Endothelial cell of umbilical vein (primary cell): ENCODE measurements at regions not wholly inside any gene's neighbourhood (a gene's known extent, or its start where the extent isn't known, plus 50 kb on each side); places are given as distances from the start of the nearest gene placed in this dataset.

Experiments used
- CTCF ChIP-seq, 2 donors: IDR thresholded peaks; 1 replicate in 1 of 2; 2 replicates in 1 of 2; pipeline ENCODE4 v1.5.1; 2011; ENCODE audit warnings: low read length in 2 of 2, mild to moderate bottlenecking in 2 of 2, moderate library complexity in 2 of 2, control low read depth in 1 of 2, inconsistent platforms in 1 of 2, low read depth in 1 of 2; ENCODE audit not compliant: insufficient read depth in 1 of 2; ENCODE audit errors: extremely low read depth in 1 of 2
- EZH2 ChIP-seq: IDR thresholded peaks from 2 replicates; pipeline ENCODE4 v1.6.1; 2012; ENCODE audit warnings: borderline replicate concordance, low read depth, mild to moderate bottlenecking, moderate library complexity, low read length, inconsistent platforms; ENCODE audit not compliant: severe bottlenecking
- FOS ChIP-seq: IDR thresholded peaks from 2 replicates; pipeline ENCODE4 v1.6.1; 2011; ENCODE audit warnings: mild to moderate bottlenecking, low read length, moderate library complexity, borderline replicate concordance; ENCODE audit not compliant: insufficient read depth
- GATA2 ChIP-seq: IDR thresholded peaks from 2 replicates; pipeline ENCODE4 v1.7.0; 2011; ENCODE audit warnings: low read depth, mild to moderate bottlenecking, moderate library complexity, mixed read lengths, low read length; ENCODE audit not compliant: insufficient read length, insufficient read depth
- MAX ChIP-seq: IDR thresholded peaks from 2 replicates; pipeline ENCODE4 v1.6.1; 2011; ENCODE audit not compliant: insufficient read depth, insufficient read length
- POLR2A ChIP-seq: IDR thresholded peaks from 2 replicates; pipeline ENCODE4 v1.6.1; 2012; ENCODE audit warnings: low read depth, mild to moderate bottlenecking, control low read depth, low read length
- POLR2AphosphoS5 ChIP-seq: IDR thresholded peaks from 2 replicates; pipeline ENCODE4 v1.6.1; 2012; ENCODE audit warnings: low read depth, mild to moderate bottlenecking, control low read depth, low read length, moderate library complexity; ENCODE audit not compliant: insufficient read depth

- no peak for TF ChIP-seq POLR2A
- no peak for TF ChIP-seq CTCF (IDR thresholded peaks at IDR 0.05; ENCODE audit: extremely low read depth in 1 of 2, insufficient read depth in 1 of 2, low read depth in 1 of 2, low read length in 2 of 2)
- no peak for TF ChIP-seq EZH2
- no peak for TF ChIP-seq FOS
- TF ChIP-seq MAX, result no peak
- no peak for TF ChIP-seq POLR2AphosphoS5
- TF ChIP-seq GATA2, result no peak
Observed at GRCh38 chr6:168131464-168132415, 52.7 kb upstream of the FRMD1 start.
